ENCODE measurements at regions not wholly inside any gene's neighbourhood (a gene's known extent, or its start where the extent isn't known, plus 50 kb on each side); places are given as distances from the start of the nearest gene placed in this dataset.

DNA sequence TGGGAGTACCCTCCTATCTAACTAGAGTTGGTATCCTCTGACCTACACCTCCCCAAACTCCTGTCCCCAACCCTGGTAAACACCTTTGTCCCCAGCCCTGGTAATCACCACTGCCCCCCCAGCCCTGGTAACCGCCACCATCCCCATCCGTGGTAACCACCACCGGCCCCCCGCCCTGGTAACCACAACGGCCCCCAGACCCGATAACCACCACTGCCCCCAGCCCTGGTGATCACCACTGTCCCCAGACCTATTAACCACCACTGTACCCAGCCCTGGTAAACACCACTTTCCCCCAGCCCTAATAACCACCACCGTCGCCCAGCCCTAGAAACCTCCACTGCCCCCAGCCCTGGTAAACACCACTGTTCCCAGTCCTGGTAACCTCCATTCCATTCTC is 820.2 kb upstream of the SALL3 start:
- Histone ChIP-seq H3K27ac (ENCODE audit: low read length) (no peak overlapping the region), H3K9ac (ENCODE audit: low read length in 2 of 2) (no peak overlapping the region), H3K4me1 (ENCODE audit: control insufficient read depth, insufficient read depth, low read length) (no peaks in the 10 kb centered on the region), H3K9me3 (ENCODE audit: control insufficient read depth in 2 of 2, low read length in 2 of 2) (no peaks in the 10 kb centered on the region), H3K27me3 (ENCODE audit: control insufficient read depth in 1 of 2, insufficient read depth in 2 of 2, low read length in 2 of 2) (no peaks in the 10 kb centered on the region), H3K4me3 (ENCODE audit: low read length in 2 of 2) (no peak overlapping the region), H3K36me3 (ENCODE audit: control insufficient read depth in 2 of 2, insufficient read depth in 2 of 2, low read length in 2 of 2) (no peaks in the 10 kb centered on the region)

DNA sequence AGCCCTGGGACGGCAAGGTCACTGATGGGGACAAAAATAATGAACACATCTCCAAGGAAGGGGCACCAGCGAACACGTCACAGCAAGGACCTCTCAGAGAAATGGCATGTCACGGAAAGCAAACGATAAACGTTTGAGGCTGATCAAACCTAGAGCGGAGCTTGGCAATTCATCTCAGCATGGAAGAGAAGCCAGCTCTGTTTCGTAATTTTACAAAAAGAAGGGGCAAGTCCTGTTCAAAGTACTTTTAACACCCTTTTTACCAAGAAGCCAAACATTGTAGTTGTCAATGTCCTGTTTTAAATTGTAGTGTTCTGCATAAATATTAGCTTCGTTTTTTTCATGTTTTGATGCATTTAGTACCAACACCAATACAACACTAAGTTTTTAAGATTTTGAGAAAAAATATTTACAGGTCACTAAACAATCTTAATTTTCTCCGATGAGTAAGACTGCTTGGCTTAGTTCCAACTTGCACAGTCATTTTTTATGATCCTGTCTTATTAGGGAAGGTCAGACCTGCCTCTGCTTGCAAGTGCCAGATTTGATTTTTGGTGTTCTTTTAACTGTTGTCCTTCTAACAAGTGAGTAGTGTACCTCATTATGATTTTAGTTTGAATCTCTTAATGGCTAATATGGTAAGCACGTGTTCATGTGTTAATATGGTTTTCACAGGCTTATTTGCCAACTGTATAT is 818.5 kb upstream of the SALL3 start:
- Histone ChIP-seq H3K27ac (ENCODE audit: low read length) (no peak overlapping the region), H3K36me3 (ENCODE audit: control insufficient read depth in 2 of 2, insufficient read depth in 2 of 2, low read length in 2 of 2) (no peaks in the 10 kb centered on the region), H3K9ac (ENCODE audit: low read length in 2 of 2) (no peak overlapping the region), H3K4me3 (ENCODE audit: low read length in 2 of 2) (no peak overlapping the region), H3K4me1 (ENCODE audit: control insufficient read depth, insufficient read depth, low read length) (no peaks in the 10 kb centered on the region), H3K27me3 (ENCODE audit: control insufficient read depth in 1 of 2, insufficient read depth in 2 of 2, low read length in 2 of 2) (peaks cover 0 to 3% of the 10 kb centered on the region in 2 donors), H3K9me3 (ENCODE audit: control insufficient read depth in 2 of 2, low read length in 2 of 2) (no peaks in the 10 kb centered on the region)

DNA sequence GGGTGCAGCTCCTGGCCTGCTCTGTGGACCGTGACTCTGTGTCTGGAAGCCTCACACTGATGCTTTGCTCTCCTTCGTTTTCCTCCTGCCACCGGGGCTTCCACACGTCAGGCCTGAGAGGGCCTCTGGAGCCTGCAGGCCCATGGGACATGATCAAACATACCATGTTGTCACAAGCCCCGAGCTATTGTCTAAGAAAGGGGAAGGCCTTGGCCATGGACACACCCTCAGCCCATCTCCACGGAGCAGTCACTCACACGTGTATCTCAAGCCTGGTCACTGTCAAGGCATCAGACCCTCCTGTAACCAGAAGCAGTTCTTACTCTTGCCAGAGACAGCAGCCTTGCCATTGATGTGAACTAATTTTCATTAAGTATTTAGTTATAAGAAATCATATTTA is 814.1 kb upstream of the SALL3 start:
- Histone ChIP-seq H3K27me3 (ENCODE audit: control insufficient read depth in 1 of 2, insufficient read depth in 2 of 2, low read length in 2 of 2) (peaks cover 0 to 3% of the 10 kb centered on the region in 2 donors), H3K9ac (ENCODE audit: low read length in 2 of 2) (no peak overlapping the region), H3K36me3 (ENCODE audit: control insufficient read depth in 2 of 2, insufficient read depth in 2 of 2, low read length in 2 of 2) (no peaks in the 10 kb centered on the region), H3K9me3 (ENCODE audit: control insufficient read depth in 2 of 2, low read length in 2 of 2) (no peaks in the 10 kb centered on the region), H3K4me3 (ENCODE audit: low read length in 2 of 2) (no peak overlapping the region), H3K27ac (ENCODE audit: low read length) (no peak overlapping the region), H3K4me1 (ENCODE audit: control insufficient read depth, insufficient read depth, low read length) (no peaks in the 10 kb centered on the region)

DNA sequence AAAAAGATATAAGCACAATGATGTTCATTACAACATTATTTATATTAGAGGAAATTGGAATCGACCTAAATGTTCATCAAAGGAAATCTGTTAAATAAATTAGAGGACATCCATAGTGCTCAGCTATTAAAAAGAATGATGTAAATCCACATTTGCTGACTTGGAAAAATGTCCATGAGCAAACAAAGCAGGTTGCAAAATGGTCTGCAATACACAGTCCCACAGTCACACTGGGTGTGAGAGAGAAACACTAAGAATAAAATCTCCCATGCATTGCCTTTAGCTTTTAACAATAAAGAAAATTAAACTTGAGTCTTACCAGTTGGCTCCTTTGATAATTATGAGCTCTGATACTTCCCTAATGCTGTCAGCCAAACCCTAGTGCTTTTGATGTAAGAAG is 811.1 kb upstream of the SALL3 start:
- Histone ChIP-seq H3K27ac (ENCODE audit: low read length) (no peak overlapping the region), H3K4me3 (ENCODE audit: low read length in 2 of 2) (no peak overlapping the region), H3K27me3 (ENCODE audit: control insufficient read depth in 1 of 2, insufficient read depth in 2 of 2, low read length in 2 of 2) (peaks cover 0 to 3% of the 10 kb centered on the region in 2 donors), H3K36me3 (ENCODE audit: control insufficient read depth in 2 of 2, insufficient read depth in 2 of 2, low read length in 2 of 2) (no peaks in the 10 kb centered on the region), H3K9me3 (ENCODE audit: control insufficient read depth in 2 of 2, low read length in 2 of 2) (no peaks in the 10 kb centered on the region), H3K4me1 (ENCODE audit: control insufficient read depth, insufficient read depth, low read length) (no peaks in the 10 kb centered on the region), H3K9ac (ENCODE audit: low read length in 2 of 2) (no peak overlapping the region)

DNA sequence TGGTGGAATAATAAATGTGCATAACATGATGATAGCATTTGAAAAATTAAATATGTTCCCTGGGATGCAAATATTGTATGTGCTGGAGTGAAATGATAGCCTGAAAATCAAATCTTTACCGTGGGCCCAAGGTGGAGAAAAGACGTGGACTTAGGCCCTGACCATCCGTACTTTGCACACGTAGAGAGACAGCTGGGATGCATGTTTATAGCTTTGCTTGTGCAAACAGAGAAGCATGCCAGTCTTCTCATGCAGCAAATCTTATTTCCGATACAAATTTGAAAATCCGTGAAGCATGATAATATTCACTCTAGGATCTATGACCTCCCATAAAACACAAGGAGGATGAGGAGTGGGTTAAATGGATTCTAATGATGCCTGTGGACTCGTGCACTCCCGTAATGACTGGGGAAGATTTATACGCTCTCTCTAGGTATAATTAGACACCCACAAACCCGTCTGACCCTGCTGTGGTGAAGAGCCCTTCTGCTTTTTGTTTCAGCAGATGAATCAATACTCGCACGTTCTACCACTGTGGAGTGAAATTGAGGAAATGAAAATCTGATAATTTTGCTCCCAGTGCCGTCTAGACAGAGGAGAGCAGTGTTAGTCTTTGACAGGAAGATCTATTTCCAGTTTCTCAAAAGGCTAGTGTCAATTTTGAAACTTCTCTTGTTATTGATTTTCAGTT is 810.3 kb upstream of the SALL3 start:
- Histone ChIP-seq H3K4me1 (ENCODE audit: control insufficient read depth, insufficient read depth, low read length) (no peaks in the 10 kb centered on the region), H3K27me3 (ENCODE audit: control insufficient read depth in 1 of 2, insufficient read depth in 2 of 2, low read length in 2 of 2) (peaks cover 0 to 3% of the 10 kb centered on the region in 2 donors), H3K36me3 (ENCODE audit: control insufficient read depth in 2 of 2, insufficient read depth in 2 of 2, low read length in 2 of 2) (no peaks in the 10 kb centered on the region), H3K27ac (ENCODE audit: low read length) (no peak overlapping the region), H3K9me3 (ENCODE audit: control insufficient read depth in 2 of 2, low read length in 2 of 2) (no peaks in the 10 kb centered on the region), H3K9ac (ENCODE audit: low read length in 2 of 2) (no peak overlapping the region), H3K4me3 (ENCODE audit: low read length in 2 of 2) (no peak overlapping the region)

DNA sequence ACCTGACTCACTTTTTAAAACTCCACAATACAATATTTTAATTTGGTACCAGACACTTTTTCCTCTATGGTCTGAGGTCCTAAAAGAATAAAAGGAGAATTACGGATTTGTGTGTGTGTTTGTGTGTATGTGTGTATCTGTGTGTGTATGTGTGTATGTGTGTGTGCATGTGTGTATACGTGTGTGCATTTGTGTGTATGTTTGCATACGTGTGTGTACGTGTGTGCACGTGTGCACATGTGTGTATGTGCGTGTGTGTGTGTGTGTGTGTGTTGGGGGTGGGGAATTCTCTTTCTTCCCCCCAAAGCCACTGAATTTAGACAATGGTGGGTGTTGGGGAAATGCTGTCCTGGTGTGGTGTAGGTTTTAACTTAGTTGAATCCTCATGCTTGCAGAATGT is 807.7 kb upstream of the SALL3 start:
- H3K9me3 ChIP-seq (ENCODE audit: control insufficient read depth in 2 of 2, low read length in 2 of 2) = no peaks in the 10 kb centered on the region
- no peaks in the 10 kb centered on the region for H3K4me1 ChIP-seq (ENCODE audit: control insufficient read depth, insufficient read depth, low read length)
- H3K4me3 ChIP-seq (ENCODE audit: low read length in 2 of 2) = no peak overlapping the region
- H3K9ac ChIP-seq (ENCODE audit: low read length in 2 of 2) = no peak overlapping the region
- H3K27me3 ChIP-seq (ENCODE audit: control insufficient read depth in 1 of 2, insufficient read depth in 2 of 2, low read length in 2 of 2) = no peaks in the 10 kb centered on the region
- H3K27ac ChIP-seq (ENCODE audit: low read length) = no peak overlapping the region
- H3K36me3 ChIP-seq (ENCODE audit: control insufficient read depth in 2 of 2, insufficient read depth in 2 of 2, low read length in 2 of 2) = no peaks in the 10 kb centered on the region

DNA sequence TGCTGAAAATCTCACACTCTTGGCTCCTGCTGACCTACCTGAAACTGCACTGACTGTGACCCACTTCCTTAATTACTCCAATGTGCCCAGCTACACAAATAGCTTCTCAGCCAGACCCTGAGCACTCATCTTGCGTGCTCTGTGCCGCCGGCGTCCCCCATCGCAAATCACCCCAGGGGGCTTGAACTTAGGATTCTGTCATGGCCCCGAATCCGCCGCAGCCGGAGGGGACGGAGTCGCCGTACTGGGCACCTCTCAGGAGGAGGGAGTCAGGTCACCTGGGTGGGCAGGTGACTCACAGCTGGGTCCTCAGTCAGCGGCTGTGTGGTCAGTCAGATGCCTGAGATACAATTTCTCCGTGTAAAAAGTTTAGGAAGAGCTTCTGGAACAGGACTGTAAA is 804.9 kb upstream of the SALL3 start:
- H3K4me3 ChIP-seq (ENCODE audit: low read length in 2 of 2) = no peak overlapping the region
- no peaks in the 10 kb centered on the region for H3K9me3 ChIP-seq (ENCODE audit: control insufficient read depth in 2 of 2, low read length in 2 of 2)
- H3K27ac ChIP-seq (ENCODE audit: low read length) = no peak overlapping the region
- H3K36me3 ChIP-seq (ENCODE audit: control insufficient read depth in 2 of 2, insufficient read depth in 2 of 2, low read length in 2 of 2) = no peaks in the 10 kb centered on the region
- H3K4me1 ChIP-seq (ENCODE audit: control insufficient read depth, insufficient read depth, low read length) = no peaks in the 10 kb centered on the region
- H3K9ac ChIP-seq (ENCODE audit: low read length in 2 of 2) = no peak overlapping the region
- no peaks in the 10 kb centered on the region for H3K27me3 ChIP-seq (ENCODE audit: control insufficient read depth in 1 of 2, insufficient read depth in 2 of 2, low read length in 2 of 2)

DNA sequence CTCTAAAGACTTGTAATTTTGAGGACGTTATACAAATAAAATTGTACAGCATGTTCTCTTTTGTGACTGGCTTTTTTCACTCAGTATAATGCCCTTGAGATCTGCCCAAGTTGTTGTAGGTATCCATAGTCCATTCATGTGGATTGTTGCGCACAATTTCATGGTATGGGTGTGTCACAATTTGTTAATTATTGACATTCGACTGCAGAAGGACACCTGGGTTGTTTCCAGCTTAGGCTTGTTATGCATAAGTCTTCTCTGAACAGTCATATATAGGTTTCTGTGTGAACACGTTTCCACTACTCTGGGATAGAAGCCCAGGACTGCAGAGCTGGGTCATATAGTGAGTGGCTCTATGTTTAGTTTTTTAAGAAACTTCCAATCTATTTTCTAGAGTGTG is 800.8 kb upstream of the SALL3 start:
- Histone ChIP-seq H3K27ac (ENCODE audit: low read length) (no peak overlapping the region), H3K9ac (ENCODE audit: low read length in 2 of 2) (no peak overlapping the region), H3K36me3 (ENCODE audit: control insufficient read depth in 2 of 2, insufficient read depth in 2 of 2, low read length in 2 of 2) (no peaks in the 10 kb centered on the region), H3K9me3 (ENCODE audit: control insufficient read depth in 2 of 2, low read length in 2 of 2) (no peaks in the 10 kb centered on the region), H3K27me3 (ENCODE audit: control insufficient read depth in 1 of 2, insufficient read depth in 2 of 2, low read length in 2 of 2) (no peaks in the 10 kb centered on the region), H3K4me3 (ENCODE audit: low read length in 2 of 2) (no peak overlapping the region), H3K4me1 (ENCODE audit: control insufficient read depth, insufficient read depth, low read length) (no peaks in the 10 kb centered on the region)

DNA sequence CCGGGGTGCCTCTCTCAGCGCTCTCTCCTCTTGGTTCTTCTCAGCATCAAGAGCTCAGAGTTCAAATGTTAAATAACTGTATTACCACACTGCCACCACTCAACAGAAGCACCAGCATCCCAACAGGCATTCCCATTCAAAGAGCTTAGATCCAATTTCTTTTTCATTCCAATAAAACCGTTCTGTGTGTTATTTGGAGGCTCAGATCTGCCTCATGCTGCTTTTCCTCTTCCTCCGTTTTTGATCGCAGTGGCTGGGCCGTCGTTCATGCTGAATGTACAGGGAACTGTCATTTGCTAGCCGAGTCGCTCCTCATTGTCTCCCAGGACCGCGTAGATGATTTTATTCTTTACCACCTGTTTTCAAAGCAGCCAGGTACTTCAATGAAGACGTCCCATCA is 798.9 kb upstream of the SALL3 start:
- Histone ChIP-seq H3K4me1 (ENCODE audit: control insufficient read depth, insufficient read depth, low read length) (no peaks in the 10 kb centered on the region), H3K9ac (ENCODE audit: low read length in 2 of 2) (no peak overlapping the region), H3K4me3 (ENCODE audit: low read length in 2 of 2) (no peak overlapping the region), H3K9me3 (ENCODE audit: control insufficient read depth in 2 of 2, low read length in 2 of 2) (peaks cover 0 to 4% of the 10 kb centered on the region in 2 donors), H3K36me3 (ENCODE audit: control insufficient read depth in 2 of 2, insufficient read depth in 2 of 2, low read length in 2 of 2) (no peaks in the 10 kb centered on the region), H3K27ac (ENCODE audit: low read length) (no peak overlapping the region), H3K27me3 (ENCODE audit: control insufficient read depth in 1 of 2, insufficient read depth in 2 of 2, low read length in 2 of 2) (no peaks in the 10 kb centered on the region)

DNA sequence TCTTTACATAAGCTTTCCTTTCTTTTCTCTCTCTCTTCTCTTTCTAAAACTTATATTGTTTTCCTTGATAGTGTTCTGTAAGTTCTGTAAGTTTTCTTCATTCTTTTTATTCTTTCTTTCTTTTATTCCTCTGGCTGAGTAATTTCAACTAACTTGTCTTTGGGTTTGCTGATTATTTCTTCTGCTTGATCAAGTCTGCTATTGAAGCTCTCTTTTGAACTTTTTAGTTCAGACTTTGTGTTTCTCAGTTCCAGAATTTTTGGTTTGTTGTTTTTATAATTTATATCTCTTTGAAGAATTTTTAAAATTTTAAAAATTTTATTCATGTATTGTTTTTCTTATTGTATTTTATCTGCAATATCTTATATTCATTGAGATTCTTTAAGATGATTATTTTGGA is 795.8 kb upstream of the SALL3 start:
- H3K4me3 ChIP-seq (ENCODE audit: low read length in 2 of 2) = no peak overlapping the region
- no peaks in the 10 kb centered on the region for H3K4me1 ChIP-seq (ENCODE audit: control insufficient read depth, insufficient read depth, low read length)
- H3K27me3 ChIP-seq (ENCODE audit: control insufficient read depth in 1 of 2, insufficient read depth in 2 of 2, low read length in 2 of 2) = no peaks in the 10 kb centered on the region
- H3K27ac ChIP-seq (ENCODE audit: low read length) = no peak overlapping the region
- H3K36me3 ChIP-seq (ENCODE audit: control insufficient read depth in 2 of 2, insufficient read depth in 2 of 2, low read length in 2 of 2) = no peaks in the 10 kb centered on the region
- H3K9me3 ChIP-seq (ENCODE audit: control insufficient read depth in 2 of 2, low read length in 2 of 2) = peaks cover 0 to 4% of the 10 kb centered on the region in 2 donors
- H3K9ac ChIP-seq (ENCODE audit: low read length in 2 of 2) = no peak overlapping the region

DNA sequence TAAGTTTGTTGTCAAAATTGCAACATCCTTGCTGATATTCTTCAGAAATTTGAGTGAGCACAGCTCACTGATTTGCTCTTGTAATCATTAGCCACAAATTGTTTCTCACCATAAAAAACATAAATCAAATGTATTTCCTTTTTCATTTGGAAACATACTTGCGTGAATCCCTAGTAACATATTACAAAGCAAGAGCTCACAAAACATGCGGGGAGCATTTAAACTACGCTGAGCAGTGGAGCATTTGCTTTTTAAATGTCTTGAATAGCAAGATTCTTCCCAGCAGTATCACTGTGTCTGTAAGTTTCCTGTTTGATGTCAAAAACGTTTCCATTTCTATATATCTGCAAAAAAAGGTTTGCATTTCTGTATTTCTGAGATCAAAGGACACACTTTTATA is 788.3 kb upstream of the SALL3 start:
- H3K9me3 ChIP-seq (ENCODE audit: control insufficient read depth in 2 of 2, low read length in 2 of 2) = no peaks in the 10 kb centered on the region
- no peak overlapping the region for H3K27ac ChIP-seq (ENCODE audit: low read length)
- H3K4me3 ChIP-seq (ENCODE audit: low read length in 2 of 2) = no peak overlapping the region
- no peaks in the 10 kb centered on the region for H3K27me3 ChIP-seq (ENCODE audit: control insufficient read depth in 1 of 2, insufficient read depth in 2 of 2, low read length in 2 of 2)
- no peak overlapping the region for H3K9ac ChIP-seq (ENCODE audit: low read length in 2 of 2)
- H3K4me1 ChIP-seq (ENCODE audit: control insufficient read depth, insufficient read depth, low read length) = no peaks in the 10 kb centered on the region
- no peaks in the 10 kb centered on the region for H3K36me3 ChIP-seq (ENCODE audit: control insufficient read depth in 2 of 2, insufficient read depth in 2 of 2, low read length in 2 of 2)

Data from stomach smooth muscle (tissue), 2 donors.